ENCODE measurements at regions not wholly inside any gene's neighbourhood (a gene's known extent, or its start where the extent isn't known, plus 50 kb on each side); places are given as distances from the start of the nearest gene placed in this dataset.

DNA sequence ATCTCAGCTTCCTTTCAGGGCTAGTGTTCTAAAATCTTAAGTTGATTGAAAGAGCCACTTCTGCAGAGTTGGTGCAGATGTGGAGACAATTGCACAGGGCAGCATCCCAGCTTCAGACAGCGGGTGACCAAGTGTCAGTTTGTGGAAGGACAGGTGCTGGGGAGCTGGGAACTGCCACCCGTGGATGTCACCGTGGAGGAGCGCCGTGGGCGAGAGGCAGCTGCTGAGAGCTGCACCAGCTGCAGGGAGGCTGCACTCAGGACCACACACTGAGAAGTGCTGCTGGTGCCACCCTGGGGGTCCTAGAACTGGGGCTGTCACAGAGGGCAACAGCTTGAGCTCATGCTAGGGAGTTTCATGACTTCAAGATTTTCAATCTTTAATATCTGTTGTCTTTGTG is 543.0 kb upstream of the FZD8 start:
- TF ChIP-seq TEAD4 (IDR thresholded peaks at IDR 0.05) (no peak), EP300 (IDR thresholded peaks at IDR 0.05; ENCODE audit: borderline replicate concordance) (no peak), USF1 (IDR thresholded peaks at IDR 0.05) (no peak), EGR1 (IDR thresholded peaks at IDR 0.05) (no peak), RAD21 (IDR thresholded peaks at IDR 0.05; ENCODE audit: low read depth) (no peak), CEBPB (IDR thresholded peaks at IDR 0.05) (no peak), TAF1 (IDR thresholded peaks at IDR 0.05; ENCODE audit: low read depth) (no peak), TCF12 (IDR thresholded peaks at IDR 0.05; ENCODE audit: low read depth) (no peak), CREB1 (IDR thresholded peaks at IDR 0.05; ENCODE audit: low read depth) (no peak), REST (IDR thresholded peaks at IDR 0.05; ENCODE audit: low read depth) (no peak), FOXM1 (IDR thresholded peaks at IDR 0.05; ENCODE audit: borderline replicate concordance, low read depth) (no peak), YY1 (IDR thresholded peaks at IDR 0.05; ENCODE audit: low read depth) (no peak)
- TF ChIP-seq, protein P1, sequence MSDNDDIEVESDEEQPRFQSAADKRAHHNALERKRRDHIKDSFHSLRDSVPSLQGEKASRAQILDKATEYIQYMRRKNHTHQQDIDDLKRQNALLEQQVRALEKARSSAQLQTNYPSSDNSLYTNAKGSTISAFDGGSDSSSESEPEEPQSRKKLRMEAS (IDR thresholded peaks at IDR 0.05): no peak
